WTC11 (cell line): ENCODE measurements at regions not wholly inside any gene's neighbourhood (a gene's known extent, or its start where the extent isn't known, plus 50 kb on each side); places are given as distances from the start of the nearest gene placed in this dataset.

Experiments used
- ATF1 ChIP-seq: sonication (generic); formaldehyde crosslinking; IDR thresholded peaks from 2 replicates; pipeline ENCODE4 v1.8.1; 2023; ENCODE audit warnings: mild to moderate bottlenecking, moderate library complexity, missing genetic modification reagents
- ESRRA ChIP-seq: sonication (generic); formaldehyde crosslinking; IDR thresholded peaks from 2 replicates; pipeline ENCODE4 v1.8.1; 2022; ENCODE audit warnings: mild to moderate bottlenecking, missing genetic modification reagents, borderline replicate concordance
- GABPB1 ChIP-seq: sonication (generic); formaldehyde crosslinking; IDR thresholded peaks from 2 replicates; pipeline ENCODE4 v1.8.1; 2023; ENCODE audit warnings: mild to moderate bottlenecking, missing genetic modification reagents
- USF1 ChIP-seq: sonication (generic); formaldehyde crosslinking; IDR thresholded peaks from 2 replicates; pipeline ENCODE4 v1.8.0; 2022; ENCODE audit warnings: mild to moderate bottlenecking, missing genetic modification reagents

- TF ChIP-seq ATF1 (CRISPR knock-in tag) (no peak), GABPB1 (CRISPR knock-in tag) (no peak), USF1 (CRISPR knock-in tag) (no peak), ESRRA (CRISPR knock-in tag) (no peak)
Observed at GRCh38 chr4:111303806-111304205, 680.9 kb upstream of the PITX2 start.
